Type B pancreatic cell (in vitro differentiated cells): ENCODE measurements at regions not wholly inside any gene's neighbourhood (a gene's known extent, or its start where the extent isn't known, plus 50 kb on each side); places are given as distances from the start of the nearest gene placed in this dataset.

ENCODE experiments used
- DNase-seq: peaks from one replicate; pipeline ENCODE4 v3.0.0; 2021; ENCODE audit warnings: mixed read lengths; ENCODE audit not compliant: unreplicated experiment; ENCODE audit errors: extremely low spot score
- H3K27ac Mint-ChIP-seq: 2 replicates; pipeline ENCODE4 v1.8.0; 2021; ENCODE audit warnings: mild to moderate bottlenecking, mixed read lengths
- H3K27me3 Mint-ChIP-seq: 2 replicates; pipeline ENCODE4 v1.8.0; 2021; ENCODE audit warnings: mixed read lengths
- H3K36me3 Mint-ChIP-seq: 2 replicates; pipeline ENCODE4 v1.8.0; 2021; ENCODE audit warnings: mixed read lengths
- H3K4me1 Mint-ChIP-seq: one replicate; pipeline ENCODE4 v1.8.0; 2021; ENCODE audit warnings: mixed read lengths; ENCODE audit not compliant: unreplicated experiment
- H3K4me3 Mint-ChIP-seq: 2 replicates; pipeline ENCODE4 v1.8.0; 2021; ENCODE audit warnings: mild to moderate bottlenecking, mixed read lengths
- H3K9me3 Mint-ChIP-seq: 2 replicates; pipeline ENCODE4 v1.8.0; 2021; ENCODE audit warnings: mixed read lengths
- CTCF ChIP-seq: fragments of 200-600 bp; sonication (generic); conservative IDR thresholded peaks from 2 replicates; pipeline ENCODE4 v1.5.0; 2021; ENCODE audit warnings: antibody characterized with exemption, mild to moderate bottlenecking

- H3K27me3 Mint-ChIP-seq: no peaks in the 10 kb centered on the region
- DNase-seq: no peak
- no peak overlapping the region for H3K27ac Mint-ChIP-seq
- H3K9me3 Mint-ChIP-seq: no peaks in the 10 kb centered on the region
- H3K36me3 Mint-ChIP-seq: no peaks in the 10 kb centered on the region
- H3K4me3 Mint-ChIP-seq: no peak overlapping the region
- no peak for TF ChIP-seq CTCF
- peaks cover 19% of the 10 kb centered on the region for H3K4me1 Mint-ChIP-seq
Measured at GRCh38 chr2:150156415-150156814, 331.1 kb downstream of the RND3 start.

GRCh38 chr2:150154308-150154797, 333.1 kb downstream of the RND3 start:
- no peak overlapping the region for H3K4me3 Mint-ChIP-seq
- DNase-seq: no peak
- no peaks in the 10 kb centered on the region for H3K36me3 Mint-ChIP-seq
- H3K27me3 Mint-ChIP-seq: no peaks in the 10 kb centered on the region
- no peaks in the 10 kb centered on the region for H3K9me3 Mint-ChIP-seq
- no peak overlapping the region for H3K27ac Mint-ChIP-seq
- no peak for TF ChIP-seq CTCF
- peaks cover 12% of the 10 kb centered on the region for H3K4me1 Mint-ChIP-seq

- no peak for DNase-seq
- Mint-ChIP-seq H3K4me3 (no peak overlapping the region), H3K27me3 (no peaks in the 10 kb centered on the region), H3K27ac (no peak overlapping the region), H3K9me3 (no peaks in the 10 kb centered on the region), H3K36me3 (no peaks in the 10 kb centered on the region), H3K4me1 (peaks cover 12% of the 10 kb centered on the region)
- TF ChIP-seq CTCF: no peak
Measured at GRCh38 chr2:150153646-150154307, 333.7 kb downstream of the RND3 start.

GRCh38 chr2:150152230-150152629, 335.2 kb downstream of the RND3 start:
- peaks cover 5% of the 10 kb centered on the region for H3K9me3 Mint-ChIP-seq
- H3K27me3 Mint-ChIP-seq: no peaks in the 10 kb centered on the region
- H3K27ac Mint-ChIP-seq: no peak overlapping the region
- no peak for DNase-seq
- TF ChIP-seq CTCF: no peak
- no peak overlapping the region for H3K4me3 Mint-ChIP-seq
- H3K4me1 Mint-ChIP-seq: peaks cover 10% of the 10 kb centered on the region
- H3K36me3 Mint-ChIP-seq: no peaks in the 10 kb centered on the region

DNA sequence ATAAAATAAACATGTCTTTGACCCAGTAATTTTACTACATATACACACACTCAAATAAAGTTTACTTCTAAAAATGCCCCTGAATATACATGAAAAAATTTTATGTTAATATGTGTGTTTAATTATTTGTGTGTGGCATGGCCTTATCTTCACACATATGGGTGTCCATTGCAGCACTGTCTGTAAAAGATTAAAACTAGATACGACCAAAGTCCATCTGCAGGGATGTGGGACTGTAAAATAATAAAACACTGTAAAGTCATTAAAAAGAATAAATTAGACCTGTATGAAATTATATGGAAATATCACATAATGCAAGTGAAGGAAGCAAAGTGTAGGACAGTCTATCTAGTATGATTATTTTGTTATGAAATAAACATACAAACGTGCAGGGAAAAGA, 337.3 kb downstream of the RND3 start:
- Mint-ChIP-seq H3K4me1 (peaks cover 4% of the 10 kb centered on the region), H3K9me3 (peaks cover 20% of the 10 kb centered on the region), H3K27ac (no peak overlapping the region), H3K4me3 (no peak overlapping the region), H3K27me3 (no peaks in the 10 kb centered on the region), H3K36me3 (no peaks in the 10 kb centered on the region)
- TF ChIP-seq CTCF: no peak
- no peak for DNase-seq
